ENCODE measurements at regions not wholly inside any gene's neighbourhood (a gene's known extent, or its start where the extent isn't known, plus 50 kb on each side); places are given as distances from the start of the nearest gene placed in this dataset.

GRCh38 chr5:129341306-129341705, 118.8 kb upstream of the ADAMTS19 start:
- no peak for TF ChIP-seq CTCF (IDR thresholded peaks at IDR 0.05)
- TF ChIP-seq POLR2A (IDR thresholded peaks at IDR 0.05) = no peak
